ENCODE measurements at regions not wholly inside any gene's neighbourhood (a gene's known extent, or its start where the extent isn't known, plus 50 kb on each side); places are given as distances from the start of the nearest gene placed in this dataset.

GRCh38 chr10:117681104-117681503, 138.6 kb downstream of the EMX2 start:
- no peak overlapping the region for H3K27ac ChIP-seq
- DNase-seq (ENCODE audit: low read depth in 1 of 2, low spot score in 1 of 2) (no peak), FAIRE-seq (no peak), ATAC-seq (no peak)
- TF ChIP-seq EHMT2 (IDR thresholded peaks at IDR 0.05; ENCODE audit: low read depth): no peak
- TF ChIP-seq RARB (CRISPR knock-in tag; IDR thresholded peaks at IDR 0.05): no peak
- no peaks in the 10 kb centered on the region for H3K9me3 ChIP-seq
- CTCF ChIA-PET: interaction anchor here (0.6 kb wide), 1 partner anchor 238 kb away, joined by 3 read pairs; no protein-coding TSS in a partner anchor
- H3K4me1 ChIP-seq: peaks cover 9% of the 10 kb centered on the region; the same call in 1 of the 3 replicates
- no peak overlapping the region for H3K4me2 ChIP-seq
- 35% methylated on average over 3 of the region's 3 CpGs for WGBS (ENCODE audit: missing lambda C conversion rate)
- H3K4me3 ChIP-seq: no peak overlapping the region
- POLR2A ChIA-PET: no interaction called here

- WGBS (ENCODE audit: missing lambda C conversion rate): 83% methylated on average over 20 of the region's 24 CpGs
- Histone ChIP-seq H3K4me1 (peaks cover 10% of the 10 kb centered on the region; the same call in 1 of the 3 replicates), H3K4me3 (no peak overlapping the region), H3K4me2 (peak overlapping the region; percentile 59; the same call in 2 of the 3 replicates), H3K27ac (no peak overlapping the region), H3K9me3 (no peaks in the 10 kb centered on the region)
- no peak for ATAC-seq
- ChIA-PET CTCF (no interaction called here), POLR2A (no interaction called here)
- no peak for TF ChIP-seq MAZ (IDR thresholded peaks at IDR 0.05; ENCODE audit: borderline replicate concordance, low read depth, low read length)
- TF ChIP-seq HES2 (IDR thresholded peaks at IDR 0.05): no peak
- TF ChIP-seq USF2 (IDR thresholded peaks at IDR 0.05): no peak
- no peak for TF ChIP-seq RAD21 (conservative IDR thresholded peaks at IDR 0.05 in 1 of 2, IDR thresholded peaks at IDR 0.05 in 1 of 2)
- TF ChIP-seq ZC3H11A (IDR thresholded peaks at IDR 0.05): no peak
- TF ChIP-seq RNF2 (IDR thresholded peaks at IDR 0.05; ENCODE audit: borderline replicate concordance, low read depth): no peak
- no peak for TF ChIP-seq MYC (IDR thresholded peaks at IDR 0.05; ENCODE audit: borderline replicate concordance, low read length)
- no peak for FAIRE-seq
- DNase-seq (ENCODE audit: low read depth in 1 of 2, low spot score in 1 of 2): no peak
These were observed 141.6 kb downstream of the EMX2 start for GRCh38 chr10:117684046-117684610.

- POLR2A ChIA-PET: no interaction called here
- no peak for TF ChIP-seq RNF2 (IDR thresholded peaks at IDR 0.05; ENCODE audit: borderline replicate concordance, low read depth)
- TF ChIP-seq MAZ (IDR thresholded peaks at IDR 0.05; ENCODE audit: borderline replicate concordance, low read depth, low read length): no peak
- TF ChIP-seq POLR2AphosphoS2 (conservative IDR thresholded peaks at IDR 0.05; ENCODE audit: low read length): no peak
- no peak for TF ChIP-seq MAX (IDR thresholded peaks at IDR 0.05)
- TF ChIP-seq PHF8 (IDR thresholded peaks at IDR 0.05; ENCODE audit: borderline replicate concordance, low read depth): no peak
- no peak for TF ChIP-seq CBX2 (IDR thresholded peaks at IDR 0.05; ENCODE audit: borderline replicate concordance, low read depth)
- no peak for TF ChIP-seq RARB (CRISPR knock-in tag; IDR thresholded peaks at IDR 0.05)
- TF ChIP-seq RAD21 (conservative IDR thresholded peaks at IDR 0.05 in 1 of 2, IDR thresholded peaks at IDR 0.05 in 1 of 2): peak; percentile 45 to 61
- TF ChIP-seq EP300 (IDR thresholded peaks at IDR 0.05): no peak
- no peak for TF ChIP-seq HEYL (CRISPR knock-in tag; IDR thresholded peaks at IDR 0.05)
- TF ChIP-seq SMC3 (IDR thresholded peaks at IDR 0.05): peak; percentile 44; the same call in 1 of the 3 replicates
- TF ChIP-seq CTCF (IDR thresholded peaks at IDR 0.05): peak; percentile 23; the same call in 2 of the 3 replicates
- Histone ChIP-seq H3K4me3 (no peak overlapping the region), H3K4me2 (peak overlapping the region; percentile 59), H3K27ac (0 out of 6 replicates have a peak overlapping the region, but pooled peaks of 1 of the 2 experiments have one; percentile 12), H3K9me3 (no peaks in the 10 kb centered on the region), H3K4me1 (peaks cover 10% of the 10 kb centered on the region; the same call in 1 of the 3 replicates)
- FAIRE-seq (no peak), ATAC-seq (peak; percentile 51 to 57; a peak in 4 of 6 replicates), DNase-seq (ENCODE audit: low read depth in 1 of 2, low spot score in 1 of 2) (peak in 1 of 2 experiments; percentile 40)
- CTCF ChIA-PET: interaction anchor here (0.7 to 1.4 kb wide), 2 partner anchors 15 to 124 kb away, joined by 3 read pairs; no protein-coding TSS in a partner anchor
- 6% methylated on average over 10 of the region's 16 CpGs for WGBS (ENCODE audit: missing lambda C conversion rate)
These were observed 142.2 kb downstream of the EMX2 start for GRCh38 chr10:117684672-117685211.

All from A549 (cell line).